ENCODE measurements at regions not wholly inside any gene's neighbourhood (a gene's known extent, or its start where the extent isn't known, plus 50 kb on each side); places are given as distances from the start of the nearest gene placed in this dataset.

DNA sequence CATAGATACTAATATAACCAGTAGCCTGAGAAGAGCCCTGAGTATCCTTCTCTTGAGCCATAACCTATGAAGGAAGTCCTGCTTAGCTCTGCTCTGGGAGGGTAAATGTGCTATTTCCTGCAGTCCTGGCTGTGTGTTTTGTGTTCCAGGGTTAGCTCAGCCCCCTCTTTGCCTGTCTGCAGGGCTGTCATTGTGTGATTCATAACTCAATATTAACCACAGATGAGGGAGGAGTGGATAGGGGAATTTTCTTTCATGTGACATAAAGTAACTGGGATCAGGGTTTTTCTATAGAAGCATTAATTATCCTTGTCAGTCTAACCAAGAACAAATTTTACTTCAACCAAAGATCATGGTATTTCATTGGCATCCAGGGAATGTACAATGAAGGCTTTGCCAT, 183.3 kb upstream of the ZBTB20 start:
- no peak overlapping the region for H3K4me3 Mint-ChIP-seq
- no peaks in the 10 kb centered on the region for H3K27me3 Mint-ChIP-seq (ENCODE audit: low read depth)
- no peaks in the 10 kb centered on the region for H3K4me1 Mint-ChIP-seq (ENCODE audit: low read depth)
- H3K36me3 Mint-ChIP-seq (ENCODE audit: insufficient read depth), result no peaks in the 10 kb centered on the region
- ATAC-seq (no peak), DNase-seq (no peak)
- no peaks in the 10 kb centered on the region for H3K9me3 Mint-ChIP-seq

DNA sequence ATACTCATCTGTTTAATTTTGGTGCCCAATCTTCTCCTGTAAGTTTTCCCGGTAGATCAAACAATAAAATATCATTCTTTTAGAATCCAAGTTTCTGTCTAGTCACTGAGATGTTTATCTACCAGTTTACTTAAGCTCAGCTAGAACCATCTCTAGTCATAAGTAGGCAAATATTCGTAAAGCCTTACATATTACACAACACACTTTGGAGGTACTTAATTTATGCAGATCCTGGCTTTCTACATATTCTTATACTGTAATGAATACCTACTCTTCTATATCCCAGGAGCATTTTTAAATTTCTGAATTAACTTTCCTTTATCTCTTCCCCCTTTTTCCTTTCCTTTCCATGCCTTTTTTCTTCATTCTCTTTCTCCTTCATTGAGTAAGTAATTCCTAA, 185.9 kb upstream of the ZBTB20 start:
- Mint-ChIP-seq H3K4me3 (no peak overlapping the region), H3K4me1 (ENCODE audit: low read depth) (no peaks in the 10 kb centered on the region), H3K9me3 (no peaks in the 10 kb centered on the region), H3K36me3 (ENCODE audit: insufficient read depth) (no peaks in the 10 kb centered on the region), H3K27me3 (ENCODE audit: low read depth) (no peaks in the 10 kb centered on the region)
- ATAC-seq (no peak), DNase-seq (no peak)

DNA sequence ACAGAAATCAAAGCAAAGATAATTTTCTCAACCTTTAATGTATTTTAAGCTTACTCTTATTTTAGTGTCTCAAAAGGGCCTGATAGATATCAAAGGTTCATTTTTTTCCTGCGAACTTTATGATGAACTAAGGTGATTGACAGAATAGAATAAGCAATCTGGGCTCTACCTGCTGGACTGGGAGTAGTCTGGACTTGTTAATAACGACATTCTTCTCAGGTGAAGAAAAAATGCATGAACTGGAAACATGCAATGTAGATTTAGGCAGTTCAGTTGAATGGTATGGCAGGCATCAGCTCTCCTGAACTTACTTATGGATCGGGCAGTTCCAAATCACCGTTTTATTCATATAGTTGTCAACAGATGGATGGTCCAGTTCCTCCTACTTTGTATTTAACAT, 189.7 kb upstream of the ZBTB20 start:
- Mint-ChIP-seq H3K4me3 (no peak overlapping the region), H3K27me3 (ENCODE audit: low read depth) (no peaks in the 10 kb centered on the region), H3K4me1 (ENCODE audit: low read depth) (no peaks in the 10 kb centered on the region), H3K36me3 (ENCODE audit: insufficient read depth) (no peaks in the 10 kb centered on the region), H3K9me3 (no peaks in the 10 kb centered on the region)
- ATAC-seq (no peak), DNase-seq (no peak)

DNA sequence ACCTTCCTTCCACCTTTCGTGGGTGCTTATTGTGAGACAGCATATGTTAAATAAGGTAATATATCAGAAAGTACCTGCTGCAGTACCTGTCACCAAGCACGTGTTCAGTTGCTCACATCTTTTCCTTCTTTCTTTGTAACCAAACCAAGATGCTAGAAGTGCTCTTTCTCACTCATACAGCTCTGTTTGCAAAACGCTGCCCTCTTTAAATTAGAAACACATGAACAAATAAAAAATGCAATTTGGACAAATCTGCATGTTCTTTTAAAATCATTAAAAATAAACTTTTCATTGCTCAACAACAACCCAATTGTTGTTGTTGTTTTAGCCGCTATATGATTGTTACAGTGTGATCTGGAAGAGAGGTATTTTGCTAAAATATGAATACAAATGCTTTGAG, 193.5 kb upstream of the ZBTB20 start:
- ATAC-seq (no peak), DNase-seq (no peak)
- Mint-ChIP-seq H3K27me3 (ENCODE audit: low read depth) (no peaks in the 10 kb centered on the region), H3K4me3 (no peak overlapping the region), H3K4me1 (ENCODE audit: low read depth) (no peaks in the 10 kb centered on the region), H3K36me3 (ENCODE audit: insufficient read depth) (no peaks in the 10 kb centered on the region), H3K9me3 (no peaks in the 10 kb centered on the region)

DNA sequence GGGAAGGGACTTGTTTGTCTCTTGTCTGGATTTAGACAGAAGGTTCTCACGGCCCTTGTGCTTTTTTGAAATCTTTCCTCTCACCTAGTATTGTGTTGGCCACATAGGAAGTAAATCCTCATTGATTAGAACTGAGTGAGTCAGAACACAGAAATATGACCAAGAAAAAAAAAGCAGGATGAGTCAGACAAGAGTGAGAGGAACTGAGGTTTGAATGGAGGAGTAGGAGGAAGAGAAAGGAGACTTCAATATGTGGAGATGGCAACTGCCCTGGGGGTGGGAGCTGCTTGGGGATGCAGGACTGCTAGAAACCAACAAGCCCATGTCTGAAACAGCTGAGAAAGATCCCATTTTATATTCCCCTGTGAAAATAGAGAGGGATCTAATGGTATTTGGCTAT, 194.1 kb upstream of the ZBTB20 start:
- peak; percentile 37 to 52 for ATAC-seq
- no peaks in the 10 kb centered on the region for H3K36me3 Mint-ChIP-seq (ENCODE audit: insufficient read depth)
- no peaks in the 10 kb centered on the region for H3K27me3 Mint-ChIP-seq (ENCODE audit: low read depth)
- no peak overlapping the region for H3K4me3 Mint-ChIP-seq
- no peaks in the 10 kb centered on the region for H3K4me1 Mint-ChIP-seq (ENCODE audit: low read depth)
- no peak for DNase-seq
- H3K9me3 Mint-ChIP-seq, result no peaks in the 10 kb centered on the region

DNA sequence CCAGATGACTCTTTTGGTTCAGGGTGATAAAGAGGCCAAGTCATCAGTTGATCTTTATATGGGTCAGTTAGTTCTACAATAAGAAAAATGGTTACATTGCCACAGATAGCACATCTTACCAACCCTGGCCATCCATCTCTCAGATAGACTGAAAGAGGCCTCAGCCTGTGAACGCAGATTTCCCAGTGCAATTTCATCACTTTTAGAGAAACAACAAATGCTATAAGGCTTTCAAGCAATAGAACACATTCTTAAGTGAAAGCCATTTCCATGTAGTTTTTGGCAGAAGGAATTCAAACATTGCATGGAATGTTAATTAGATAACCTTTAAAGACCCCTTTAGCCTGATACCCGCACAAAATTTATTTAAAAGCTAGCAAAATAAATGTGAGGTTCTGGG, 200.6 kb upstream of the ZBTB20 start:
- H3K36me3 Mint-ChIP-seq (ENCODE audit: insufficient read depth), result no peaks in the 10 kb centered on the region
- ATAC-seq (no peak), DNase-seq (no peak)
- H3K27me3 Mint-ChIP-seq (ENCODE audit: low read depth), result no peaks in the 10 kb centered on the region
- H3K4me1 Mint-ChIP-seq (ENCODE audit: low read depth), result no peaks in the 10 kb centered on the region
- no peak overlapping the region for H3K4me3 Mint-ChIP-seq
- no peaks in the 10 kb centered on the region for H3K9me3 Mint-ChIP-seq

DNA sequence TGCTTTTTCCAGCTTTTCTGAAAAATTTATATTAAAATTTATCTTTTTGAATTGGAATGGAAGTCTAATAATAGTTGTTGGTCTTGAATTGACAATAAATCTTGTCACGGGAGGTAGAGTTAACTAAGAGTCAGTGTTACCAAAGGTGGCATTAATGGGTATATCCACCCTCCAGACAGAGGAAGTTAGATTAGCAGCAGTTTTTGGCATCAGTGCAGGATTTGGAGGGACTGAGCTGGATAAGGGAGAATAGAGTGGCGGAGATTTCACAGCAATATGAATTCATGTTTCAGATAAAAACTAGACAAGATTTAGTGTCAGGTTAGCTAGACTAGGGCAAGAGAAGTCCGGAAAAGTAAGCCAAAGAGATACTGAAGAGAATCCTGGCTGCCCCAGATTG, 201.3 kb upstream of the ZBTB20 start:
- no peaks in the 10 kb centered on the region for H3K4me1 Mint-ChIP-seq (ENCODE audit: low read depth)
- H3K27me3 Mint-ChIP-seq (ENCODE audit: low read depth), result no peaks in the 10 kb centered on the region
- H3K36me3 Mint-ChIP-seq (ENCODE audit: insufficient read depth), result no peaks in the 10 kb centered on the region
- no peak overlapping the region for H3K4me3 Mint-ChIP-seq
- DNase-seq, result no peak
- peaks cover 4% of the 10 kb centered on the region for H3K9me3 Mint-ChIP-seq
- no peak for ATAC-seq

DNA sequence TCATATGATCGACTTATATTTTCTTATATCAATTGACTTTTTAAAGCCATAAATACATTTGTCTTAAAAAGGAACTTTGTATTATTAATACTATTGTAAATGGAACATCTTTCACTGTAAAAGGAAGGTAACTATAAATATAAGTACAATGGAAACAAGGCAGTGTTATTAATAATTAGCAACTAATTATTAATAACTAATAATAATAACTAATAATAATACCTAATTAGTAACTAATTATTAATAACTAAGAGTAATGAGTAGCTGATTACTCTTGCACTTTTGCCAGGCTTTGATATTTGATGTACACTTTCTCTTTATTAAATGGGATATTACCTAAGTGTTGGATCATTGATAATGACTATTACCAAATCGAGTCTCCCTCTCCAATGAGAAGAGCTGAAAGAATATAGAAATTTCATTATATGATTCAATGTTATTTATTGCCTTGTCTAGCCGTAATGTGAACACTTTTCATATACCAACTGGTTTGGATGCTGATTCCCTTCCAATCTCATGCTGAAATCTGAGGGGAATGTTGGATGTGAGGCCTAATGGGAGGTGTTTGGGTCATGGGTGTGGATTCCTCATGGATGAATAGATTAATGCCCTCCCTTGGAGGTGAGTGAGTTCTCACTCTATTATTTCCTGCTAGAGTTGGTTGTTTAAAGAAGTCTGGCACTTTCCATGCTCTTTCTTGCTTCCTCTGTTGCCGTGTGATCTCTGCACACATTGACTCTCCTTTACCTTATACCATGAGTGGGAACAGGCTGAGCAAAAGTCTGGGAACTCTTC, 202.1 kb upstream of the ZBTB20 start:
- H3K4me3 Mint-ChIP-seq, result no peak overlapping the region
- H3K9me3 Mint-ChIP-seq, result peaks cover 4% of the 10 kb centered on the region
- no peaks in the 10 kb centered on the region for H3K4me1 Mint-ChIP-seq (ENCODE audit: low read depth)
- no peak for ATAC-seq
- DNase-seq, result no peak
- H3K27me3 Mint-ChIP-seq (ENCODE audit: low read depth), result no peaks in the 10 kb centered on the region
- H3K36me3 Mint-ChIP-seq (ENCODE audit: insufficient read depth), result no peaks in the 10 kb centered on the region

DNA sequence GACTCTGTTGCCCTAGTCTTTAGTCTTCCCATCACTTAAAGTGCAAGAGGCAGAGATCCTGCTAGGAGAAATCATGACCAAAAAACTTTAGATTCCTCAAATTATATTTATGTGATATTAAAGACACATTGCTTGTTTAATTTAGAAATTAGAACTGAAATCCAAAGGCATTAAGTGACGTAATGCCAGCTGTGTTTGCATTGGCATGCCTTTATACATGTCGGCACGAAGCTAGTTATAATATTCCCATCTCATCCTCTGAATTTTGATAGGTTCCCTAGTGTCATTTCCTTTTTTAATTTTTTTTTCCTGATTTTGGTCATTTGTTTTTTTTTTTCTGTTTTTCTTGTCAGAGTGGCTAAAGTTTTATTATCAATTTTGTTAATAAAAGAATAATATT, 203.5 kb upstream of the ZBTB20 start:
- ATAC-seq (no peak), DNase-seq (no peak)
- H3K4me3 Mint-ChIP-seq, result no peak overlapping the region
- H3K9me3 Mint-ChIP-seq, result peaks cover 4% of the 10 kb centered on the region
- no peaks in the 10 kb centered on the region for H3K36me3 Mint-ChIP-seq (ENCODE audit: insufficient read depth)
- no peaks in the 10 kb centered on the region for H3K4me1 Mint-ChIP-seq (ENCODE audit: low read depth)
- H3K27me3 Mint-ChIP-seq (ENCODE audit: low read depth), result no peaks in the 10 kb centered on the region

DNA sequence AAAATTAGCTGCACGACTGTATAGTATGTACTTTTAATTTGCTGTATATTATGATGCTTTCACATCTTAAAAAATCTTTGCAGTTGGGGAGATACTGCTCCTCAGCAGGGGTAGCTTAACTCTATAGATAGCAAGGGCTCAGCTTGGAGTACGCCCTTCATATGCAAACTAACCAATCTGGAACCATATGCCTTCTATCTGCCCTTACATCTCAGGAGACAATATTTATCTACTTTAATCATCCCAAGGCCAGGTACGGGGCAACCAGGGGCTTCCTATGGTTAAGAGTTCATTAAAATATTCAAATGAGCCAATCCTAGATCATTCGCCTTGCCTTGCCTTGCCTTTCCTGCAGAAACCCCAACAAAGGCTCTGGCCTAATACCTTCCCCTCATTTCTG, 204.1 kb upstream of the ZBTB20 start:
- Mint-ChIP-seq H3K4me3 (no peak overlapping the region), H3K27me3 (ENCODE audit: low read depth) (no peaks in the 10 kb centered on the region), H3K9me3 (peaks cover 4% of the 10 kb centered on the region), H3K36me3 (ENCODE audit: insufficient read depth) (no peaks in the 10 kb centered on the region), H3K4me1 (ENCODE audit: low read depth) (no peaks in the 10 kb centered on the region)
- DNase-seq (no peak), ATAC-seq (no peak)

DNA sequence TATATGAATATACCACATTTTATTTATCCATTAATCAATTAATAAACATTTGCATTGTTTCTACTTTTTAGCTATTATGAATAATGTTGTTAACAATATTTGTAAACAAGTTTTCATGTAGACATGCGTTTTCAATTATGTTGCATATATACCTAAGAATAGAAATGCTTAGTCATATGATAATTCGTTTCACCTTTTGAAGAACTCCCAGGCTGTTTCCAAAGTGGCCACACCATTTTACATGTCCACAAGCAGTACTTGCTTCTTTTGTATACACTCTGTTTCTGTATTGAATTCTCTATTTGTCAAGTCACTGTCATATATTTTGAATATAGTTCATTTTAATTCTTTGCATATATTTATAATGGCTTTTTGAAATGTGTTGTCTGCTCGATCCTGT, 206.9 kb upstream of the ZBTB20 start:
- peaks cover 4% of the 10 kb centered on the region for H3K9me3 Mint-ChIP-seq
- H3K36me3 Mint-ChIP-seq (ENCODE audit: insufficient read depth), result no peaks in the 10 kb centered on the region
- no peaks in the 10 kb centered on the region for H3K4me1 Mint-ChIP-seq (ENCODE audit: low read depth)
- ATAC-seq (no peak), DNase-seq (no peak)
- H3K27me3 Mint-ChIP-seq (ENCODE audit: low read depth), result no peaks in the 10 kb centered on the region
- no peak overlapping the region for H3K4me3 Mint-ChIP-seq

DNA sequence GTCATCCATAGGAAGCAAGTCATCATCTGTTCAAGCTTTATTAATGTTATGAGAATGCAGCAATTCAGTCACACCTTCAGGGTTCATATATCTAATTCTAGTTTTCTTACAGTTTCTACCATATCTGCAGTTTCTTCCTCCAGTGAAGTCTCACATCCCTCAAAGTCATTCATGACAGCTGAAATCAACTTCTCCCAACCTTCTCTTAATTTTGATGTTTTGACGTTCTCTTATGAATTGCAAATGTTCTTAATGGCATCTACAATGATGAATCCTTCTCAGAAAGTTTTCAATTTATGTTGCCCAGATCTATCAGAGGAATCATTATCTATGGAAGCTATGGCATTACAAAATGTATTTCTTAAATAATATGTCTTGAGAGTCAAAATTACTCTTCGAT, 210.4 kb upstream of the ZBTB20 start:
- H3K4me1 Mint-ChIP-seq (ENCODE audit: low read depth), result peaks cover 7% of the 10 kb centered on the region
- H3K27me3 Mint-ChIP-seq (ENCODE audit: low read depth), result no peaks in the 10 kb centered on the region
- no peaks in the 10 kb centered on the region for H3K36me3 Mint-ChIP-seq (ENCODE audit: insufficient read depth)
- H3K4me3 Mint-ChIP-seq, result no peak overlapping the region
- peaks cover 4% of the 10 kb centered on the region for H3K9me3 Mint-ChIP-seq
- DNase-seq, result no peak
- no peak for ATAC-seq

DNA sequence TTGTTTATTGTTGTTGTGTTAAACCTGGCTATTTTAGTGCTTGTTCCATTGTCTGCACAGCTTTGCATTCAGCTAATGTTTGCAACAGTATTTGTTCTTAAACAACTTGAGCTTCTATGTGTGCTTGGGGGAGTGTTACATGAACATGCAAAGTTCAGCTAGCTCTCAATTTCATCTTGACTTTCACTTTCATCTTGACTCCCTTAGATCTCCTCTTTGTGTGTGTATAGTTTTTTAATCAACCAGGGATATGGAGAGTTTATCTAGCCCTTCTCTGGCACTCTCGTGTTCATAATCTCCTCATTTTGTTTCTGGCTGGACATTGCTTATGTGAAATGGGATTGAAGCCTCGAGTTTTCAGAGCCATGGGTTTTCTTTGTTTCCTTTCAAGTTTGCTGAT, 212.4 kb upstream of the ZBTB20 start:
- ATAC-seq (no peak), DNase-seq (no peak)
- Mint-ChIP-seq H3K4me3 (no peak overlapping the region), H3K36me3 (ENCODE audit: insufficient read depth) (no peaks in the 10 kb centered on the region), H3K27me3 (ENCODE audit: low read depth) (no peaks in the 10 kb centered on the region), H3K4me1 (ENCODE audit: low read depth) (peaks cover 7% of the 10 kb centered on the region), H3K9me3 (no peaks in the 10 kb centered on the region)

DNA sequence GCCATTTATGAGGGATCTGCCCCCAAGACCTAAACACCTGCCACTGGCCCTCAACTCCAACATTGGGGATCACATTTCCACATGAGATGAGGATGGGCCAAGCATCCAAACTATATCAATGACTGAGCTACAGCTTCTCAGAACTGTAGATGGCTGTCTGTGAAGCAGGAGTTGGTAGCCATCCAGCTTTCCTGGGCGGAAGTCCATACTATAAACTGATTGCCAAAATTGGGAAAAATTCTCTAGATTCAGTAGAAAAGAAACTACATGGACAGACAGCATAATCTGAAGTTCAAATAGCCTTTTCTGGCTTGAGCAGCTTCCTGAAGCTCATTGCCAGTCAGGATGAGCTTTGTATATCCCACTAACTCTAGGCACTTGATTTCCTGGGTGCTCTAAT, 214.7 kb upstream of the ZBTB20 start:
- Mint-ChIP-seq H3K9me3 (peaks cover 6% of the 10 kb centered on the region), H3K36me3 (ENCODE audit: insufficient read depth) (no peaks in the 10 kb centered on the region), H3K27me3 (ENCODE audit: low read depth) (no peaks in the 10 kb centered on the region), H3K4me3 (no peak overlapping the region), H3K4me1 (ENCODE audit: low read depth) (peaks cover 7% of the 10 kb centered on the region)
- DNase-seq (no peak), ATAC-seq (no peak)

DNA sequence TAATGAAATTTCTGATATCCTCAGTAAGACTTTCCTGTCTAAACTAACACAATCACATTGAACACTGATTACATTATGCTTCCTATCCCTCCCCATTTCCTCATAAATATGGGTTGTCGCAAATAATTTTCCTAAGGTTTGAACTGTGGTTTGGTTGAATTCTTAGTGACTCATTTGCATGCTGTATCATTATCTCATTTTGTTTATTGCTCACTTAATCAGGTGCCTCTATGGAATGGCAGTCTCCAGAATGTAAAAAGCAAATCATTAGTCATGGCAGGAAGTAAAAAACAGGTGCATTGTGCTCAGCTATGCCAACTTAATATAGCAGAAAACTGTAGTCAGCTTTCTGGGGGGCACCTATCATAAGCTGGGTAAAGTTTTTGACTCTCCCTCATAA, 216.0 kb upstream of the ZBTB20 start:
- H3K9me3 Mint-ChIP-seq, result peaks cover 6% of the 10 kb centered on the region
- ATAC-seq, result no peak
- no peaks in the 10 kb centered on the region for H3K36me3 Mint-ChIP-seq (ENCODE audit: insufficient read depth)
- no peak overlapping the region for H3K4me3 Mint-ChIP-seq
- DNase-seq, result no peak
- peaks cover 7% of the 10 kb centered on the region for H3K4me1 Mint-ChIP-seq (ENCODE audit: low read depth)
- H3K27me3 Mint-ChIP-seq (ENCODE audit: low read depth), result no peaks in the 10 kb centered on the region

DNA sequence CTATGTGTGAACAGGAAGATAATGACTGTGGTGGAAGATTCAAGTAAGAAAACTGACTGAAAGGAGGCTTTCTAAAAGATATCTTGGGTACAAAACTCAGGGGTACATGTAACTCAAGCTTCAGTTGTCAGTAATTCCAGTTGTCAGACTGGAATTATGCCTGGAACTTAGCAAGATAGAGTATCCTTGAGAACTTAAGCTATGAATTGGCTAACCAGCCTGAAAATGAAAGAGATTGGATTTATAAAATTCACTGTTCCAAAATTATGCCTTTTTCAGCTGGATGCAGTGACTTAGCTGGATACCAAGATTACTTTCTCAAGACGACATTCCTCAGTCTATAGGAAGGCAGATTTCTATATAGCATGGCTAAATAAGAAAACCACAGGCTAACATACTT, 221.9 kb upstream of the ZBTB20 start:
- H3K4me1 Mint-ChIP-seq (ENCODE audit: low read depth), result no peaks in the 10 kb centered on the region
- peaks cover 6% of the 10 kb centered on the region for H3K9me3 Mint-ChIP-seq
- H3K36me3 Mint-ChIP-seq (ENCODE audit: insufficient read depth), result no peaks in the 10 kb centered on the region
- H3K4me3 Mint-ChIP-seq, result no peak overlapping the region
- ATAC-seq (no peak), DNase-seq (no peak)
- no peaks in the 10 kb centered on the region for H3K27me3 Mint-ChIP-seq (ENCODE audit: low read depth)
